ENCODE measurements at regions not wholly inside any gene's neighbourhood (a gene's known extent, or its start where the extent isn't known, plus 50 kb on each side); places are given as distances from the start of the nearest gene placed in this dataset.
"Not testable (repeated sequence)": the region's sequence is repeated elsewhere in the genome, so short reads cannot be mapped to it uniquely, and the experiment has no call there.

- no peak for DNase-seq (ENCODE audit: low spot score)
- POLR2A ChIA-PET (ENCODE audit: low non-redundant PET): no interaction called here
- no peaks in the 10 kb centered on the region for H3K27me3 ChIP-seq (replicated peaks; ENCODE audit: insufficient read depth, low read depth, low read length, poor library complexity)
- H3K9me3 ChIP-seq (ENCODE audit: low read depth, low read length, poor library complexity, severe bottlenecking): no peaks in the 10 kb centered on the region
- intact Hi-C loops (cut with micrococcal nuclease; ENCODE audit: unreplicated experiment): no loop called here
- TF ChIP-seq EZH2 (IDR thresholded peaks at IDR 0.05; ENCODE audit: borderline replicate concordance, low read depth, low read length, poor library complexity, severe bottlenecking): no peak
- CTCF ChIA-PET: no interaction called here
- H3K4me3 ChIP-seq (ENCODE audit: low read depth, low read length, poor library complexity, severe bottlenecking): no peak overlapping the region
- no peaks in the 10 kb centered on the region for H3K36me3 ChIP-seq (ENCODE audit: insufficient read depth, low read length, poor library complexity, severe bottlenecking)
- BruUV-seq (replicated peaks): no TSS peak
- H3K4me1 ChIP-seq (ENCODE audit: insufficient read depth, low read length, poor library complexity, severe bottlenecking): no peaks in the 10 kb centered on the region
- no peak overlapping the region for H3K27ac ChIP-seq (ENCODE audit: low read depth, low read length, poor library complexity, severe bottlenecking)
These were observed 134.9 kb upstream of the KYNU start for GRCh38 chr2:142742371-142743214.

GRCh38 chr2:142741764-142742269, 135.6 kb upstream of the KYNU start:
- H3K27ac ChIP-seq (ENCODE audit: low read depth, low read length, poor library complexity, severe bottlenecking): no peak overlapping the region
- BruUV-seq (replicated peaks): no TSS peak
- no peak overlapping the region for H3K4me3 ChIP-seq (ENCODE audit: low read depth, low read length, poor library complexity, severe bottlenecking)
- no peaks in the 10 kb centered on the region for H3K9me3 ChIP-seq (ENCODE audit: low read depth, low read length, poor library complexity, severe bottlenecking)
- H3K36me3 ChIP-seq (ENCODE audit: insufficient read depth, low read length, poor library complexity, severe bottlenecking): no peaks in the 10 kb centered on the region
- no peaks in the 10 kb centered on the region for H3K4me1 ChIP-seq (ENCODE audit: insufficient read depth, low read length, poor library complexity, severe bottlenecking)
- no peak for DNase-seq (ENCODE audit: low spot score)
- ChIA-PET CTCF (no interaction called here), POLR2A (ENCODE audit: low non-redundant PET) (no interaction called here)
- H3K27me3 ChIP-seq (replicated peaks; ENCODE audit: insufficient read depth, low read depth, low read length, poor library complexity): no peaks in the 10 kb centered on the region
- intact Hi-C loops (cut with micrococcal nuclease; ENCODE audit: unreplicated experiment): no loop called here
- TF ChIP-seq EZH2 (IDR thresholded peaks at IDR 0.05; ENCODE audit: borderline replicate concordance, low read depth, low read length, poor library complexity, severe bottlenecking) (no peak), CTCF (conservative IDR thresholded peaks at IDR 0.05; ENCODE audit: low read depth, low read length) (no peak)

GRCh38 chr2:142734770-142735169, 142.7 kb upstream of the KYNU start:
- H3K27ac ChIP-seq (ENCODE audit: low read depth, low read length, poor library complexity, severe bottlenecking): no peak overlapping the region
- no peaks in the 10 kb centered on the region for H3K4me1 ChIP-seq (ENCODE audit: insufficient read depth, low read length, poor library complexity, severe bottlenecking)
- H3K9me3 ChIP-seq (ENCODE audit: low read depth, low read length, poor library complexity, severe bottlenecking): no peaks in the 10 kb centered on the region
- CTCF ChIA-PET: no interaction called here
- POLR2A ChIA-PET (ENCODE audit: low non-redundant PET): no interaction called here
- peak; percentile 27 for DNase-seq (ENCODE audit: low spot score)
- intact Hi-C loops (cut with micrococcal nuclease; ENCODE audit: unreplicated experiment): no loop called here
- no peak for TF ChIP-seq CTCF (conservative IDR thresholded peaks at IDR 0.05; ENCODE audit: low read depth, low read length)
- TF ChIP-seq EZH2 (IDR thresholded peaks at IDR 0.05; ENCODE audit: borderline replicate concordance, low read depth, low read length, poor library complexity, severe bottlenecking): no peak
- H3K27me3 ChIP-seq (replicated peaks; ENCODE audit: insufficient read depth, low read depth, low read length, poor library complexity): no peaks in the 10 kb centered on the region
- H3K4me3 ChIP-seq (ENCODE audit: low read depth, low read length, poor library complexity, severe bottlenecking): no peak overlapping the region
- BruUV-seq (replicated peaks): no TSS peak
- no peaks in the 10 kb centered on the region for H3K36me3 ChIP-seq (ENCODE audit: insufficient read depth, low read length, poor library complexity, severe bottlenecking)

GRCh38 chr2:142734231-142734630, 143.2 kb upstream of the KYNU start:
- Histone ChIP-seq H3K27ac (ENCODE audit: low read depth, low read length, poor library complexity, severe bottlenecking) (no peak overlapping the region), H3K4me3 (ENCODE audit: low read depth, low read length, poor library complexity, severe bottlenecking) (no peak overlapping the region), H3K9me3 (ENCODE audit: low read depth, low read length, poor library complexity, severe bottlenecking) (no peaks in the 10 kb centered on the region), H3K36me3 (ENCODE audit: insufficient read depth, low read length, poor library complexity, severe bottlenecking) (no peaks in the 10 kb centered on the region), H3K4me1 (ENCODE audit: insufficient read depth, low read length, poor library complexity, severe bottlenecking) (no peaks in the 10 kb centered on the region), H3K27me3 (replicated peaks; ENCODE audit: insufficient read depth, low read depth, low read length, poor library complexity) (no peaks in the 10 kb centered on the region)
- no peak for DNase-seq (ENCODE audit: low spot score)
- no TSS peak for BruUV-seq (replicated peaks)
- no peak for TF ChIP-seq EZH2 (IDR thresholded peaks at IDR 0.05; ENCODE audit: borderline replicate concordance, low read depth, low read length, poor library complexity, severe bottlenecking)
- 0 out of 2 replicates have a peak, but pooled peaks have one; percentile 17 for TF ChIP-seq CTCF (conservative IDR thresholded peaks at IDR 0.05; ENCODE audit: low read depth, low read length)
- intact Hi-C loops (cut with micrococcal nuclease; ENCODE audit: unreplicated experiment): no loop called here
- ChIA-PET POLR2A (ENCODE audit: low non-redundant PET) (no interaction called here), CTCF (no interaction called here)

- BruUV-seq (replicated peaks); POLR2A ChIA-PET (ENCODE audit: low non-redundant PET); DNase-seq (ENCODE audit: low spot score); intact Hi-C loops (cut with micrococcal nuclease; ENCODE audit: unreplicated experiment); H3K4me3 ChIP-seq (ENCODE audit: low read depth, low read length, poor library complexity, severe bottlenecking); H3K4me1 ChIP-seq (ENCODE audit: insufficient read depth, low read length, poor library complexity, severe bottlenecking); H3K9me3 ChIP-seq (ENCODE audit: low read depth, low read length, poor library complexity, severe bottlenecking); H3K27ac ChIP-seq (ENCODE audit: low read depth, low read length, poor library complexity, severe bottlenecking); H3K27me3 ChIP-seq (replicated peaks; ENCODE audit: insufficient read depth, low read depth, low read length, poor library complexity); H3K36me3 ChIP-seq (ENCODE audit: insufficient read depth, low read length, poor library complexity, severe bottlenecking); CTCF ChIA-PET: not testable (repeated sequence)
These were observed 147.7 kb upstream of the KYNU start for GRCh38 chr2:142729814-142730213.
